Vagina (tissue), 2 donors: ENCODE measurements at regions not wholly inside any gene's neighbourhood (a gene's known extent, or its start where the extent isn't known, plus 50 kb on each side); places are given as distances from the start of the nearest gene placed in this dataset.

Experiments
- DNase-seq, 2 donors: peaks; one replicate each; pipeline ENCODE4 v3.0.0-alpha.2; 2017; ENCODE audit errors: extremely low spot score in 2 of 2
- H3K27ac ChIP-seq: fragments of 200-600 bp; sonication (generic); one replicate; pipeline ENCODE4 v1.5.1; 2019
- H3K27me3 ChIP-seq: fragments of 200-600 bp; sonication (generic); one replicate; pipeline ENCODE4 v1.5.1; 2019
- H3K36me3 ChIP-seq, 2 donors: fragments of 200-600 bp; sonication (generic); one replicate each; pipeline ENCODE4 v1.5.1; 2017 to 2019
- H3K4me1 ChIP-seq: fragments of 200-600 bp; sonication (generic); one replicate; pipeline ENCODE4 v1.5.1; 2019
- H3K4me3 ChIP-seq, 2 donors: fragments of 200-600 bp; sonication (generic); 1 replicate in 1 of 2; 2 replicates in 1 of 2; pipeline ENCODE4 v1.5.1; 2016 to 2019
- H3K9me3 ChIP-seq: fragments of 200-600 bp; sonication (generic); one replicate; pipeline ENCODE4 v1.5.1; 2019
- POLR2A ChIP-seq, 2 donors: fragments of 450-650 bp; IDR thresholded peaks; one replicate each; pipeline ENCODE4 v1.6.1; 2017; ENCODE audit warnings: antibody characterized with exemption in 2 of 2, mild to moderate bottlenecking in 2 of 2, moderate library complexity in 2 of 2
- POLR2AphosphoS5 ChIP-seq, 2 donors: sonication (generic); formaldehyde crosslinking; IDR thresholded peaks; one replicate each; pipeline ENCODE4 v1.9.0; 2017; ENCODE audit warnings: antibody characterized with exemption in 2 of 2, mild to moderate bottlenecking in 2 of 2, low read depth in 1 of 2; ENCODE audit not compliant: insufficient read depth in 1 of 2
- intact Hi-C: fragments of 100-400 bp; cut with DNase I; formaldehyde crosslinking; loops from one replicate; pipeline ENCODE4 v1.15.1; 2023
- TF ChIP-seq, protein P1 (sequence below), 3 experiments: fragments of 450-650 bp in 2 of 3; fragments of 200-600 bp in 1 of 3; sonication (generic) in 1 of 3; IDR thresholded peaks; one replicate each; pipeline ENCODE4 v1.5.1; 2017 to 2019; ENCODE audit warnings: antibody characterized with exemption in 3 of 3, mild to moderate bottlenecking in 2 of 3, moderate library complexity in 2 of 3

DNA sequence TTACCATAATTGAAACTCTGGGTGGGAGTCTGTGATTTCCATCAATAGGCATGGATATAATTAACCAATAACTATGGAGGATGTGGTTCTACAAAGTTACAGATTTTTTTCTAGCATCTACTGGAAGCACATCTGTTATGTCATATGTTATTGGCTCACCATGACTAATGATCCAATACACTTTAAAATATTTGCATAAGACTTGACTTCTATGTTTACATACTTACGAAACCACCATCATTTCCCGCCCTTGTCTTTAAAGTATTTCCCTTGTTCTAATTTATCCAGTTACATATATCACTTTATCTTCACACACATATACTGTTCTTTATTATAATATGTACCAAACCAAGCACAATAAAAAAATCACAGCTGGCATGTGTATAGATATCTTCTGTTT is 380.3 kb upstream of the CBLB start:
- intact Hi-C loops: no loop called here
- TF ChIP-seq POLR2A (IDR thresholded peaks at IDR 0.05): no peak
- TF ChIP-seq, protein P1, sequence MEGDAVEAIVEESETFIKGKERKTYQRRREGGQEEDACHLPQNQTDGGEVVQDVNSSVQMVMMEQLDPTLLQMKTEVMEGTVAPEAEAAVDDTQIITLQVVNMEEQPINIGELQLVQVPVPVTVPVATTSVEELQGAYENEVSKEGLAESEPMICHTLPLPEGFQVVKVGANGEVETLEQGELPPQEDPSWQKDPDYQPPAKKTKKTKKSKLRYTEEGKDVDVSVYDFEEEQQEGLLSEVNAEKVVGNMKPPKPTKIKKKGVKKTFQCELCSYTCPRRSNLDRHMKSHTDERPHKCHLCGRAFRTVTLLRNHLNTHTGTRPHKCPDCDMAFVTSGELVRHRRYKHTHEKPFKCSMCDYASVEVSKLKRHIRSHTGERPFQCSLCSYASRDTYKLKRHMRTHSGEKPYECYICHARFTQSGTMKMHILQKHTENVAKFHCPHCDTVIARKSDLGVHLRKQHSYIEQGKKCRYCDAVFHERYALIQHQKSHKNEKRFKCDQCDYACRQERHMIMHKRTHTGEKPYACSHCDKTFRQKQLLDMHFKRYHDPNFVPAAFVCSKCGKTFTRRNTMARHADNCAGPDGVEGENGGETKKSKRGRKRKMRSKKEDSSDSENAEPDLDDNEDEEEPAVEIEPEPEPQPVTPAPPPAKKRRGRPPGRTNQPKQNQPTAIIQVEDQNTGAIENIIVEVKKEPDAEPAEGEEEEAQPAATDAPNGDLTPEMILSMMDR (IDR thresholded peaks at IDR 0.05): no peak
- no peak for TF ChIP-seq POLR2AphosphoS5 (IDR thresholded peaks at IDR 0.05; ENCODE audit: insufficient read depth in 1 of 2, low read depth in 1 of 2)
- Histone ChIP-seq H3K4me3 (no peak overlapping the region), H3K27ac (no peak overlapping the region), H3K27me3 (no peaks in the 10 kb centered on the region), H3K36me3 (no peaks in the 10 kb centered on the region), H3K9me3 (peaks cover 4% of the 10 kb centered on the region), H3K4me1 (no peaks in the 10 kb centered on the region)
- no peak for DNase-seq

GRCh38 chr3:106249981-106250380 is 381.2 kb upstream of the CBLB start:
- Histone ChIP-seq H3K36me3 (no peaks in the 10 kb centered on the region), H3K27ac (no peak overlapping the region), H3K27me3 (no peaks in the 10 kb centered on the region), H3K4me3 (no peak overlapping the region), H3K9me3 (peaks cover 4% of the 10 kb centered on the region), H3K4me1 (no peaks in the 10 kb centered on the region)
- TF ChIP-seq POLR2A (IDR thresholded peaks at IDR 0.05): no peak
- no peak for DNase-seq
- intact Hi-C loops: loop anchor here (5.0 kb wide), 1 partner anchor 792 kb away; no protein-coding TSS in a partner anchor

GRCh38 chr3:106251160-106251892 is 382.5 kb upstream of the CBLB start:
- Histone ChIP-seq H3K27ac (no peak overlapping the region), H3K4me3 (no peak overlapping the region), H3K4me1 (no peaks in the 10 kb centered on the region), H3K9me3 (peaks cover 4% of the 10 kb centered on the region), H3K36me3 (no peaks in the 10 kb centered on the region), H3K27me3 (no peaks in the 10 kb centered on the region)
- no peak for DNase-seq
- intact Hi-C loops: loop anchor here (5.0 kb wide), 1 partner anchor 791 kb away; no protein-coding TSS in a partner anchor
- TF ChIP-seq POLR2AphosphoS5 (IDR thresholded peaks at IDR 0.05; ENCODE audit: insufficient read depth in 1 of 2, low read depth in 1 of 2): no peak
- TF ChIP-seq, protein P1 (IDR thresholded peaks at IDR 0.05): no peak
- TF ChIP-seq POLR2A (IDR thresholded peaks at IDR 0.05): no peak

- Histone ChIP-seq H3K27ac (no peak overlapping the region), H3K4me1 (no peaks in the 10 kb centered on the region), H3K4me3 (no peak overlapping the region), H3K36me3 (no peaks in the 10 kb centered on the region), H3K9me3 (peaks cover 4% of the 10 kb centered on the region), H3K27me3 (no peaks in the 10 kb centered on the region)
- intact Hi-C loops: no loop called here
- no peak for DNase-seq
- TF ChIP-seq POLR2AphosphoS5 (IDR thresholded peaks at IDR 0.05; ENCODE audit: insufficient read depth in 1 of 2, low read depth in 1 of 2): no peak
- TF ChIP-seq POLR2A (IDR thresholded peaks at IDR 0.05): no peak
- TF ChIP-seq, protein P1 (IDR thresholded peaks at IDR 0.05): no peak
Observed at GRCh38 chr3:106255870-106256248, 387.0 kb upstream of the CBLB start.

GRCh38 chr3:106256249-106256957 is 387.6 kb upstream of the CBLB start:
- no peaks in the 10 kb centered on the region for H3K36me3 ChIP-seq
- no peak for DNase-seq
- no peaks in the 10 kb centered on the region for H3K4me1 ChIP-seq
- intact Hi-C loops: no loop called here
- peaks cover under 1% of the 10 kb centered on the region for H3K9me3 ChIP-seq
- TF ChIP-seq POLR2AphosphoS5 (IDR thresholded peaks at IDR 0.05; ENCODE audit: insufficient read depth in 1 of 2, low read depth in 1 of 2) (no peak), POLR2A (IDR thresholded peaks at IDR 0.05) (no peak)
- TF ChIP-seq, protein P1 (IDR thresholded peaks at IDR 0.05): no peak
- H3K27ac ChIP-seq: no peak overlapping the region
- no peak overlapping the region for H3K4me3 ChIP-seq
- H3K27me3 ChIP-seq: no peaks in the 10 kb centered on the region
